ENCODE measurements at regions not wholly inside any gene's neighbourhood (a gene's known extent, or its start where the extent isn't known, plus 50 kb on each side); places are given as distances from the start of the nearest gene placed in this dataset.
"Not testable (repeated sequence)": the region's sequence is repeated elsewhere in the genome, so short reads cannot be mapped to it uniquely, and the experiment has no call there.

DNA sequence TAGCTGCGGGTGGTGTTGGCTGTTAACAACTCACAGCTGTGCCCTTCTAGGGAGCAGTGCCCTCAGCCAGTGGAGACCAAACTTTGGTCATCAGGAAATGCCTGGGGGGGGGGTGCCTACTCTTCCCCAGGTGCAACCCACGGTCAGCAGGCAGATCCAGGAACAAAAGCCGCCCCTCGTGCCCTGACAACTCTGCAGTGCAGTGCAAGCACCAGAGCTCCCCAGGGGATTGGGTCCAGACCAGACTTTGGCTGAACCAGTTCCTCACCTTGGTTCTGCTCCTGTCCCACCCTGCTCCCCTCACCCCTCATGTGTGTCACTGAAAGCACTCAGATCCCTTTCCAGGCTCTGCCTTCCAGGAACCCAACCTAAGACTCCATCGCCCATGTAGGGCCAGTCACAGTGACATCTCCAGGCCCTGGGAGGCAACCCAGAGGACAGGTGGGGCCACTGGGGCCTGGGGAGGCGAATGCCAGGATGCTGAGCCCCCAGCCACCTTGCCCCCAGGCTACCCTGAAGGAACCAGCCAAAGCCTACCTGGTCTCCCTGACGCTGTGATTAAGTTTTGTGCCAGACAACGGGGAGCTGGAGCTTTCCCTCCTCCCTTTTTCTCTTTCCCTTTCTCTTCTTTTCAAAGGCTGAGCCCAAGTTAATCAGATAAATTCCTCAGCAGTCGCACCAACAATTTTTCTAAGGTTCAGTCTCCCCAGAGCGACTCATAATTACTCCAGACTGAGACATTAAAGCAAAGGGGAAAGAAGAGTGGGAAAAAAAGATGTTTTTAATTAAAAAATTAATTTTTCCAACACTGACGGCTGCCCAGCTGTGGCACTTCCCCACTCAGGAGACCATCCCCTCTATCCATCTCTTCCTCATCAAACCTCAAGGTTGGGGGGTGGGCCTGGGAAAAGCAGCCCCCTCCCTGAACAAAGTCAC lies 207.5 kb upstream of the LINGO1 start:
- no peak for DNase-seq (ENCODE audit: low read depth in 2 of 2)

GRCh38 chr15:77839456-77839855 lies 206.7 kb upstream of the LINGO1 start:
- no peak for DNase-seq (ENCODE audit: low read depth in 2 of 2)

GRCh38 chr15:77838595-77838994 lies 205.9 kb upstream of the LINGO1 start:
- no peak for DNase-seq (ENCODE audit: low read depth in 2 of 2)

DNA sequence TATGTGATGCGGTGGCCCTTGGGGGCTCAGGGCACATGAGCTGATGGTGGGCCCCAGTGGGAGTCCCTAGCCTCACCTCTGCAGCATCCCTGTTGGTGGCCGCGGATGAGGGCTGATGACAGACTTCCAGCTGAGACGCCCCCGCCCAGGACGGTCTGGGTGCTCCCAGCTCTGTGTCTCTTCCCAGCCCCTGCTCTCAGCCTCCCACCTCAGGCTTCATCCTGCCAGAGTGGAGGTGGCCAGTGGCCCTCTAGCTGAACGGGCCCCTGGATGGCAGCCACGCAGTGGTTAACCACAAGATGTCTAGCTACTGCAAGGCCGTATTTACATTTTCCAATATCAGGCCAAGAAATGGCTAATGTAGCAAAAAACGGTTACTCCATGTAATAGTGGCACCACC lies 205.3 kb upstream of the LINGO1 start:
- no peak for DNase-seq (ENCODE audit: low read depth in 2 of 2)

DNA sequence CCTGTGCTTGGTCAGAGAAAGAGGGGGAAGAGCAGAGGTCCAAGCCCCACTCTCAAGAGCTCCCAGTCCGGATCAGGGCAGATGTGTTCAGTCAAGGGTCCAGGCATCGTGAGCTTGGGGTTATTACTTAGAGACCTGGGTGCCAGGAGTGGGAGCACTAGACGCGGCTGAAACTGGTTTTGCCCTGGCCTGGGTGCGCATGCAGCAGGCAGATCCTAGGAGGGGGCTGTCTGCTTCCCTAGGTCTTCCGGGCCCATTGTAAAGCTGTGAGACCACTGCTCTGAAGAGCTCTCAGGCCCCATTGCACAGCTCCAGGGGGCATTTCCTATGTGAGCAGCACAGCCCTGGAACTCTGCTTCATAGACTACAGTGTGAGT lies 204.9 kb upstream of the LINGO1 start:
- no peak for DNase-seq (ENCODE audit: low read depth in 2 of 2)

DNA sequence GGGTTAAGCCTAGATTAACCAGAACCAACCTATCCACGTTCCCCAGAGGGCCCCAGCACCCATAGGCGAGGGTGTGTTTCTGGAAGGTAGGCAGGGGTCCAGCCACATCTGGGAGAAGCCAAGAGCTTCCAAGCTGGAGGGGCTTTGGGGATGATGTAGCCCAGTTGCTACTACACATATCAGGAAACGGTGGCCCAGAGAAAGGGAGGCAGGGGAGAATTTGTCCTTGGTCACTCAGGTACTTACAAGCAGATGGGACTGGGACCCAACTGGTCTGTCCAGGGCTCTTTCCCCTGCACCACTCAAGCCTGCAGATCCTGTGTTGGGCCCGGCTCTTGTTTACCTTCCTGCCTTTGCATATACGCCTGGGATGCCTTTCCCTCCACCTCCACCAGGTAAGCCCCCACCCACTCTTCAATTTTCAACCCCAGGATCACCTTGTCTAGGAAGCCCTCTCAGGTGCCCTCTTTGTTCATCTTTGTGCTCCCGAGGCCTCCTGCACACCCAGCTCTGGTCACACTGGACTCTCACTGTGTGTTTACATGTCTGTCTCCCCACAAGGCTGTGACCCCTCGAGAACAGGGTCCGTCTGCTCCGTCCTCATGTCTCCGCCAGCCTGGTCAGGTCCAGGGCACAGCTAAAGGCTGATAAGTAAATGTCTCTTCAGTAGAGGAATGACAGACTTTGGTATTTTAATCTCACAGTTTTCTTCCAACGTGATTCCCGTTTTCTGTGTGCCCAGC lies 204.4 kb upstream of the LINGO1 start:
- DNase-seq (ENCODE audit: low read depth in 2 of 2): no peak

DNA sequence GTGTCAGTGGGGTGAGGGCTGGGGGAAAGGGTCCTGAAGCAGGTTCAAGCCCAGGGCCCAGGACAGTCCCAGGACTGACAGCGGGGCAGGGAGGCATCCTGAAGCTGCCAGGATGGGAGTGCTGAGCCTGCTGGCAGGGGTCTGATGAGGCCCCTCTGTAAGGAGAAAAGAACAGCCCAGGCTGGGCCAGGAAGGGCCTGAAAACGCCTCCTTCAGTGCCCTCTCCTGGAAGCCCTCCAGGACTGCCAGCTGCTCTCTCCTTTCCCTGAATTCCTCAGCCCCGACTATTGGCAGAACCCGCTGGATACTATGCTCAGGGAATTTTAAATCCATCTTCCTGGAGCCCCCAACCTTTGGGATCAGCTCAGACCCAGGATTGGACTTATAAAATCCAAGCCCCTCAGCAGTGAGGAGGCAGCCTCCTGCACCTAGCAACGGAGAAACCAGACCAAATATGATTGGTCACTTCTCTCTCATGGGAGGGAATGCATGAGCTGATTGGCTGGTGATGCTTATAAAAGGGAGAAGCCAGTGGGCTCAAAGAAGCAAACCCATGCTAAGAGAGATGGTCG lies 203.5 kb upstream of the LINGO1 start:
- no peak for DNase-seq (ENCODE audit: low read depth in 2 of 2)

GRCh38 chr15:77834276-77834990 lies 201.7 kb upstream of the LINGO1 start:
- DNase-seq (ENCODE audit: low read depth in 2 of 2): no peak

GRCh38 chr15:77832874-77833273 lies 200.2 kb upstream of the LINGO1 start:
- no peak for DNase-seq (ENCODE audit: low read depth in 2 of 2)

DNA sequence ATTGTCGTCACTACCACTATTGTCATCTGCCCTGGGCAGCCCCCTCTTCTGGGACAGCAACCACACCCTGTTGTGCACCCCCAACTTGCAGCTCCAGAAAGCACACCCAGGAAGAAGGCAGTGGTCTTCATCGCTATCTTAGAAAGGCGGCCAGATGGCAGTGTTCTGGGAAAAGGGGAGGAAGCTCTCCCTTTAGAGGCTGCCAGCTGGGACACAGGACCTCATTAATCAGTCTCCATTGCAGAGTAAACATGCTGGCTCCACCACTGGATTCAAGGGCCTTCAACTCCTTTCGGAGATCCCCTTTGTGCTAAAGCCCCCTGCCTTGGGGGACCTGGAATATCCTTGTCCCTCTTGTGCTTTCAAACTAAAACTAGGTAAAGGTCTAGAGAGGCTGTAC lies 199.3 kb upstream of the LINGO1 start:
- DNase-seq (ENCODE audit: low read depth in 2 of 2): no peak

DNA sequence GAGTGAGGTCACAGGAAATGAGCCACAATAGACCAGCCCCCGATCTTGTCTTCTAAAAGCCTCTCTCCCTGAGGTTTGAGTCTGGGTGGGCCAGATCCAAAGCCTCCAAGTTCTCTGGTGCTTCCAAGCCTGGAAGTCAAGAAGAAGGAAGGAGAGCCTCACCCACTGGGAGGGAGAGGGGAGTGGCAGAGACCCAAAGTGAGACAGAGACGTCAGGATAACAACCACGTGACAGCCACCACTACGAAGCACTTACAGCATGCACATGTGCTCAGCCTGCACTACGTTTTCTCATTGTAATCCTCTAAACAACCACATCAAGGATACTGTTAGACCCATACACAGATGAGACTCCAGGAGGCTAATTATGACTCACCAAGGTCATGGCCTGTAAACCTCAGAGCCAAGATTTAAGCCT lies 197.3 kb upstream of the LINGO1 start:
- no peak for DNase-seq (ENCODE audit: low read depth in 2 of 2)

- DNase-seq (ENCODE audit: low read depth in 2 of 2): not testable (repeated sequence)
Measured at GRCh38 chr15:77829331-77829730, 196.6 kb upstream of the LINGO1 start.

DNA sequence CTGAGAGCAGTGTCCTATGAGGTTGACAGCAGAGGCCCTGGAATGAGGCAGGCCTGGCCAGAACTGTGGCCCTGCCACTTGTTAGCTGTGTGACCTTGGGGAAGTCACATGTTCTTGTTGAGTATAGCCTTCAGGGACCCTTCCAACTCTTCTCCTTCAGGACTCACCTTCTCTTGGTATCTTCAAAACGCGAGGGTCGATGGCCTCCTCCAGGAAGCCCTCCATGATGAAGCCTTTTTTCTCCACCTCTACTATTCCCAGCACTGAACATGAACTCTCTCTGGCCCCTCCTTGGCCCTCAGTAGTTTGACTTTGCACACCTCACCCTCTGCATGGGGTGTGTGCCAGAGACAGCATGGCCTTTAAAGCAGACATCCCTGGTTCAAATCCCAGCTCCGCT lies 195.1 kb upstream of the LINGO1 start:
- DNase-seq (ENCODE audit: low read depth in 2 of 2): no peak

- DNase-seq (ENCODE audit: low read depth in 2 of 2): no peak
Measured at GRCh38 chr15:77826006-77826695, 193.4 kb upstream of the LINGO1 start.

GRCh38 chr15:77825546-77825945 lies 192.8 kb upstream of the LINGO1 start:
- DNase-seq (ENCODE audit: low read depth in 2 of 2): no peak

DNA sequence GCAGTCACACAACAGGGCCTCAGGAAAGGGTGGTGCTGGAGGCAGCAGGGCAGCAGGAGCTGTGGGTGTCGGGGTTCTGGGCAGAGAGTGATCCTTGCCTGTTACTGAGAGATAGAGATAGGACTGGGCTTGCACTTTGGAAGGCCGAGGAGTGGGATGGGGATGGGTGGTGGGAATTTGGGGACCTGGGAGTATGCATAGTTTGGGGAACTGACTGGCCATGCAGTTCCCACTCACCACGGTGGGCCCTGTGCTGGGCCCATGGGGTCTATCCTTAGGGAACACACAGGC lies 192.5 kb upstream of the LINGO1 start:
- no peak for DNase-seq (ENCODE audit: low read depth in 2 of 2)

DNA sequence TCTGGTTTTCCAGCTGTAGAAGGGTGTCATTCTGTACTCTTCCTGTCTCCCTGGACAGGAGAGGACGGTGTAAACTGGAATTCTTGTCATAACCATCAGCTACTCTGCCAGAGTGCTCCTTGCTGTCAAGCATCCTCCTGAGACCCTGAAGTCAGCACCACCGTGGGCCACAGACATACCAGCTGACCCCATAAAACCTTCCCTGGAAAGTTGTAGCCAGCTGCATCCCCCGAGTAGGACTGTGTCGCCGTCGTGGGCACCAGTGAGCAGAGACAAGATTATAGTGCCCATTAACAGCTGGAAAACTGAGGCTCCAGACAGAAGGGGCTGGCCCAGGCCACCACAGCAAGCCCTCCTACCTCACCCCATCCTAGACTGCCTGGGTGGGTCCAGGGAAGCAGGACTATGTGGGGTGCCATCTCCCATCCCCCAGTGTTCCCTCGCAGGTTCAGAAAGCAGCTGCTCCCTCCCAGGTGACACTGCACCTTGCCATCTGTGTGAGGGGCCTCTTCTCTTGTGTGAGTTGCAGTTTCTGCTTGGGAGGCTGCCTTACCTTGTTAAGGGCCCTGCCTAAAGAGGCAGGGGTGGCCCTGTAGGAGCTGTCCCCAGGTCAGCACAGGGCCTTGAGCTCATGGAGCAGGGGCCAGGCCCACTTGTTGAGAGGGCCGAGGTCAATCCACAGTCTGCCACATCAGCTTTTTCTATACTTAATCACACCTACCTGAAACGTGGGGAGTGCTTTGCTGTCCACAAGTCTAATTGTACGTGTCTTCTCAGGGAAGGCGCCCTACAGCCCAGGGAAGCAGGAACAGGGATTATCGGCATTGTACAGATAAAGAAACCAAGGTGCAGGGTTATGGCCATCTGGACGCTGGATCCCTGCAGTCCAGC lies 191.9 kb upstream of the LINGO1 start:
- no peak for DNase-seq (ENCODE audit: low read depth in 2 of 2)

DNA sequence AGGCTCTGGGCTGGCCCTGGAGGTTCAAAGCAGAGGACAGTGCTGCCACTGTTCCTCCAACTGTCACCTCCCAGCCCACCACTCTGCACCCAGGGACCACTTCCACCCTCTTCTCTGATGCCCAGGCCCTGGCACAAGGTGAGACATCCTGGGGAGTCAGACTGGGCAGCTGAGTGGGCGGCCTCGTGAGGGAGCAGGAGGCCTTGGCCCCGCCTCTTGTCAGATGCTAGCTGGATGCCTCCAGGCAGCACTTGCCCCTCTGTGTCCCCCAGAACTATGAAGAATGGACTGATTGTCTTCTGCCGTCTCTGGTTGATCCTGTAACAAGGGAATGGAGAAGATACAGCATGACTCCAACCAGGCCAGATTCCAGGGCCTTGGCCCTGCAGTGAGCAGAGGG lies 191.0 kb upstream of the LINGO1 start:
- no peak for DNase-seq (ENCODE audit: low read depth in 2 of 2)

- no peak for DNase-seq (ENCODE audit: low read depth in 2 of 2)
Measured at GRCh38 chr15:77822631-77823230, 190.0 kb upstream of the LINGO1 start.

DNA sequence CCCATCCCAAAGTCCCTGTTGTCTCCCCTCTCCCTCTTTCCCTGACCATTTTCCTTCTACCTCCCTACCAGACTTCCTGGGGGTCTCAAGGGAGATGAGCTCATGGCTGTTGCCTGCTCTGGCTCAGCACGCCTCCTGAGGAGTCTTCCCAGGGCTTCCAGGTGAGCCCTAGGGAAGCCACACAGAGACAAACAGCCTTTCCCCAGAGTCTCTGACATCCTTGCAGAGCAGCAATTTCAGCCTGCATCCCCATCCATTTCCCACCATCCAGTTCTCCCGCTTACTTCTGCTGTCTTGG lies 189.2 kb upstream of the LINGO1 start:
- DNase-seq (ENCODE audit: low read depth in 2 of 2): no peak
